PC-3 (cell line): ENCODE measurements at regions not wholly inside any gene's neighbourhood (a gene's known extent, or its start where the extent isn't known, plus 50 kb on each side); places are given as distances from the start of the nearest gene placed in this dataset.

Source experiments
- ATAC-seq: fragments of 200-7000 bp; cut with Tn5 transposase; 2 replicates; pipeline ENCODE4 v1.9.1; 2020; ENCODE audit warnings: mild to moderate bottlenecking, moderate library complexity
- BruUV-seq: library from RNA; stranded (reverse); fragments of 400-500 nt; replicated peaks from 2 replicates; lab custom pipeline; 2021; lab: Mats Ljungman, UMichigan
- CTCF ChIA-PET: fragments of 300-600 bp; sonication (Branson Sonifier 250); formaldehyde crosslinking; loops from one replicate; lab custom pipeline; 2022; ENCODE audit warnings: antibody characterized with exemption; lab: Charles Lee
- POLR2A ChIA-PET: fragments of 300-600 bp; sonication (Branson Sonifier 250); formaldehyde crosslinking; loops from one replicate; lab custom pipeline; 2022; ENCODE audit warnings: antibody characterized with exemption; ENCODE audit not compliant: unreplicated experiment; lab: Charles Lee
- DNase-seq: peaks from one replicate; pipeline ENCODE4 v3.0.0-alpha.2; 2015
- H2AFZ ChIP-seq: fragments of 300-600 bp; sonication (generic); 2 replicates; pipeline ENCODE4 v1.6.0; 2016; ENCODE audit warnings: antibody characterized with exemption, low read length
- H3F3A ChIP-seq: fragments of 300-600 bp; sonication (generic); one replicate; pipeline ENCODE4 v1.6.0; 2017; ENCODE audit warnings: antibody characterized with exemption, low read length, control low read depth, mild to moderate bottlenecking; ENCODE audit not compliant: unreplicated experiment
- H3K27ac ChIP-seq: fragments of 300-600 bp; sonication (generic); 2 replicates; pipeline ENCODE4 v1.5.1; 2016; ENCODE audit warnings: mild to moderate bottlenecking, low read length
- H3K27me3 ChIP-seq: fragments of 300-600 bp; sonication (generic); 2 replicates; pipeline ENCODE4 v1.6.1; 2016; ENCODE audit warnings: low read length, mixed read lengths
- H3K36me3 ChIP-seq: fragments of 300-600 bp; sonication (generic); 2 replicates; pipeline ENCODE4 v1.6.1; 2016; ENCODE audit warnings: low read depth, mixed run types, low read length, mixed read lengths
- H3K4me1 ChIP-seq: fragments of 300-600 bp; sonication (generic); 2 replicates; pipeline ENCODE4 v1.5.1; 2016; ENCODE audit warnings: low read length; ENCODE audit not compliant: insufficient read depth
- H3K4me2 ChIP-seq: fragments of 300-600 bp; sonication (generic); 2 replicates; pipeline ENCODE4 v1.6.0; 2016; ENCODE audit warnings: low read length
- H3K4me3 ChIP-seq: fragments of 300-600 bp; sonication (generic); 2 replicates; pipeline ENCODE4 v1.5.1; 2016; ENCODE audit warnings: mild to moderate bottlenecking, low read length, mixed read lengths
- H3K79me2 ChIP-seq: fragments of 300-600 bp; sonication (generic); 2 replicates; pipeline ENCODE4 v1.6.1; 2017; ENCODE audit warnings: low read length, mixed read lengths
- H3K9ac ChIP-seq: fragments of 300-600 bp; sonication (generic); 2 replicates; pipeline ENCODE4 v1.6.0; 2016; ENCODE audit warnings: mild to moderate bottlenecking, low read length
- H3K9me2 ChIP-seq: fragments of 300-600 bp; sonication (generic); replicated peaks from 2 replicates; pipeline ENCODE4 v1.6.1; 2016; ENCODE audit warnings: mixed run types, low read length, mixed read lengths
- H3K9me3 ChIP-seq: fragments of 300-600 bp; sonication (generic); 2 replicates; pipeline ENCODE4 v1.6.1; 2016; ENCODE audit warnings: low read length, mixed read lengths
- H4K20me1 ChIP-seq: fragments of 300-600 bp; sonication (generic); 2 replicates; pipeline ENCODE4 v1.6.1; 2016; ENCODE audit warnings: low read length, mixed read lengths
- EZH2 ChIP-seq: fragments of 300-600 bp; sonication (generic); IDR thresholded peaks from one replicate; pipeline ENCODE4 v1.6.1; 2017; ENCODE audit warnings: antibody characterized with exemption, mild to moderate bottlenecking, low read length; ENCODE audit not compliant: unreplicated experiment
- EZH2phosphoT487 ChIP-seq: fragments of 300-600 bp; sonication (generic); IDR thresholded peaks from 2 replicates; pipeline ENCODE4 v1.6.1; 2018; ENCODE audit warnings: mild to moderate bottlenecking, antibody characterized with exemption, low read length, borderline replicate concordance
- intact Hi-C: fragments of 100-400 bp; cut with micrococcal nuclease; formaldehyde crosslinking; loops from 2 replicates; pipeline ENCODE4 v1.9.0; 2023
- TF ChIP-seq, protein P1 (sequence below): fragments of 300-600 bp; sonication (generic); conservative IDR thresholded peaks from 2 replicates; pipeline ENCODE4 v1.5.1; 2017; ENCODE audit warnings: antibody characterized with exemption, low read depth, mild to moderate bottlenecking, low read length

DNA sequence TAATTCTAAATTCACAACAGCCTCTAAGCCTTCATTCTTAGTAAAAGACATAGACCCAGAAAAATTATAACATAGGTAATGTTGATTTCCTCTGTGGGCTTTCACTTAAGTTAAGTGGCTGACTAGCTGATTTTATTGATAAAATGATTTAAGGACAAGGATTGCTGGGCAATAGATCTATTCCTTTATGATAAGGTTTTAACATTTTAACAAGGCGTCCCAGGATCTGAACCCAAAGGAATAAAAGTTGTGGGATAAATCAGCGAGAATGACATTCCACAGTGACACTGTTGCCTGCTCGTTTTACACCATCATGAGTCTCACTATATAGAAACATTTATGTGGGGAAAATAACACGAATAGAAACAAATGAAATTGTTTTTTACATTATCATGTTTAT is 1151.0 kb downstream of the ZPLD1 start:
- Histone ChIP-seq H3K27me3 (no peaks in the 10 kb centered on the region), H3K36me3 (no peaks in the 10 kb centered on the region), H4K20me1 (no peaks in the 10 kb centered on the region), H2AFZ (no peak overlapping the region), H3K4me2 (no peak overlapping the region), H3K4me1 (no peaks in the 10 kb centered on the region), H3K4me3 (no peak overlapping the region), H3K9me2 (no peaks in the 10 kb centered on the region), H3K27ac (no peak overlapping the region), H3K9me3 (no peaks in the 10 kb centered on the region), H3F3A (no peaks in the 10 kb centered on the region), H3K9ac (no peak overlapping the region), H3K79me2 (no peaks in the 10 kb centered on the region)
- BruUV-seq = no TSS peak
- no peak for DNase-seq
- POLR2A ChIA-PET = no interaction called here
- no peak for ATAC-seq
- intact Hi-C loops = no loop called here
- CTCF ChIA-PET = no interaction called here
- TF ChIP-seq EZH2phosphoT487 (no peak), EZH2 (no peak)
- TF ChIP-seq, protein P1, sequence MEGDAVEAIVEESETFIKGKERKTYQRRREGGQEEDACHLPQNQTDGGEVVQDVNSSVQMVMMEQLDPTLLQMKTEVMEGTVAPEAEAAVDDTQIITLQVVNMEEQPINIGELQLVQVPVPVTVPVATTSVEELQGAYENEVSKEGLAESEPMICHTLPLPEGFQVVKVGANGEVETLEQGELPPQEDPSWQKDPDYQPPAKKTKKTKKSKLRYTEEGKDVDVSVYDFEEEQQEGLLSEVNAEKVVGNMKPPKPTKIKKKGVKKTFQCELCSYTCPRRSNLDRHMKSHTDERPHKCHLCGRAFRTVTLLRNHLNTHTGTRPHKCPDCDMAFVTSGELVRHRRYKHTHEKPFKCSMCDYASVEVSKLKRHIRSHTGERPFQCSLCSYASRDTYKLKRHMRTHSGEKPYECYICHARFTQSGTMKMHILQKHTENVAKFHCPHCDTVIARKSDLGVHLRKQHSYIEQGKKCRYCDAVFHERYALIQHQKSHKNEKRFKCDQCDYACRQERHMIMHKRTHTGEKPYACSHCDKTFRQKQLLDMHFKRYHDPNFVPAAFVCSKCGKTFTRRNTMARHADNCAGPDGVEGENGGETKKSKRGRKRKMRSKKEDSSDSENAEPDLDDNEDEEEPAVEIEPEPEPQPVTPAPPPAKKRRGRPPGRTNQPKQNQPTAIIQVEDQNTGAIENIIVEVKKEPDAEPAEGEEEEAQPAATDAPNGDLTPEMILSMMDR = no peak

DNA sequence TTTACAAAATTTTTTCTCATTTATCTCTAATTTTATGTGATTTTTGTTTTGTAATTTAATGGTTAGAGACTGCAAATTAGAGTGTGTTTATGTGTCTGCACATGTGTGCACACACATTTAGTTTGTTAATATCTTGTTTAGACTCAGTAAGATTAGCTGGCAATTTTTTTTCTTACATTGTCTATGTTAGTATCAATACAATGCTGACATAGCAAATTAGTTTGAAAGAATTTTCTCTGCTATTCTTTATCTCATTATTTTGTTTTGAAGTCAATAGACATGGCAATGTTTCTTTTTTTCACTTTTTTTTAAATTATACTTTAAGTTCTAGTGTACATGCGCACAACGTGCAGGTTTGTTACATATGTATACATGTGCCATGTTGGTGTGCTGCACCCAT is 1155.0 kb downstream of the ZPLD1 start:
- intact Hi-C loops = no loop called here
- no peaks in the 10 kb centered on the region for H3K79me2 ChIP-seq
- no peak overlapping the region for H3K4me2 ChIP-seq
- no peak overlapping the region for H3K27ac ChIP-seq
- H3K27me3 ChIP-seq = no peaks in the 10 kb centered on the region
- H3K9me2 ChIP-seq = no peaks in the 10 kb centered on the region
- CTCF ChIA-PET = no interaction called here
- no peaks in the 10 kb centered on the region for H4K20me1 ChIP-seq
- no peak overlapping the region for H3K4me3 ChIP-seq
- POLR2A ChIA-PET = no interaction called here
- no peak for TF ChIP-seq EZH2
- TF ChIP-seq EZH2phosphoT487 = no peak
- TF ChIP-seq, protein P1 = no peak
- H3K9me3 ChIP-seq = no peaks in the 10 kb centered on the region
- H2AFZ ChIP-seq = no peak overlapping the region
- ATAC-seq (no peak), DNase-seq (no peak)
- BruUV-seq = no TSS peak
- no peaks in the 10 kb centered on the region for H3K4me1 ChIP-seq
- no peaks in the 10 kb centered on the region for H3K36me3 ChIP-seq
- no peak overlapping the region for H3K9ac ChIP-seq
- H3F3A ChIP-seq = no peaks in the 10 kb centered on the region

DNA sequence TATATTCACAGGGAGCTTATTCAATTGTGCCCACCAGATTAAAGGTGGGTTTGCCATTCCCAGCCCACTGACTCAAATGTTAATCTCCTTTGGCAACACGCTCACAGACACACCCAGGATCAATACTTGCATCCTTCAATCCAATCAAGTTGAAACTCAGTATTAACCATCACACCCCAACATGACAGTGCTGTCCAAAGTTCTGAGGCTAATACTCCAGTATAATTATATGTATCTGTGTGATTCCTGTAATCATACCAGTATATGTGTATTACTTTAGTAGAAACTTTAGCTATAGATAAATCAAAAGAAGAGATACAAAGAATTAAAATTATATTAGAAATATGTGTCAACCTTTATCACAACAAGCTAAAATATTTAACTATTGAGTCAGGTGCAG is 1166.0 kb downstream of the ZPLD1 start:
- no peak for ATAC-seq
- intact Hi-C loops = no loop called here
- no peaks in the 10 kb centered on the region for H4K20me1 ChIP-seq
- H3F3A ChIP-seq = no peaks in the 10 kb centered on the region
- BruUV-seq = no TSS peak
- ChIA-PET CTCF (no interaction called here), POLR2A (no interaction called here)
- no peak overlapping the region for H3K4me2 ChIP-seq
- H3K36me3 ChIP-seq = no peaks in the 10 kb centered on the region
- H3K4me3 ChIP-seq = no peak overlapping the region
- H3K9me2 ChIP-seq = no peaks in the 10 kb centered on the region
- TF ChIP-seq EZH2phosphoT487 (no peak), EZH2 (no peak)
- TF ChIP-seq, protein P1 = no peak
- H3K4me1 ChIP-seq = no peaks in the 10 kb centered on the region
- DNase-seq = no peak
- H2AFZ ChIP-seq = no peak overlapping the region
- no peaks in the 10 kb centered on the region for H3K9me3 ChIP-seq
- no peak overlapping the region for H3K9ac ChIP-seq
- no peak overlapping the region for H3K27ac ChIP-seq
- no peaks in the 10 kb centered on the region for H3K27me3 ChIP-seq
- no peaks in the 10 kb centered on the region for H3K79me2 ChIP-seq
